Neural progenitor cell (in vitro differentiated cells): ENCODE measurements at regions not wholly inside any gene's neighbourhood (a gene's known extent, or its start where the extent isn't known, plus 50 kb on each side); places are given as distances from the start of the nearest gene placed in this dataset.

Source experiments
- DNase-seq: peaks from one replicate; pipeline ENCODE4 v3.0.0-alpha.2; 2016; ENCODE audit warnings: low spot score
- H2AFZ ChIP-seq: fragments of 200-600 bp; sonication (generic); replicated peaks from 2 replicates; pipeline ENCODE4 v1.6.1; 2016; ENCODE audit warnings: antibody characterized with exemption
- H3F3A ChIP-seq: fragments of 200-600 bp; sonication (generic); 2 replicates; pipeline ENCODE4 v1.6.1; 2016; ENCODE audit warnings: antibody characterized with exemption, low read depth
- H3K27ac ChIP-seq: fragments of 200-600 bp; sonication (generic); 2 replicates; pipeline ENCODE4 v1.5.1; 2016; ENCODE audit warnings: mild to moderate bottlenecking
- H3K27me3 ChIP-seq: fragments of 200-600 bp; sonication (generic); 2 replicates; pipeline ENCODE4 v1.6.1; 2016; ENCODE audit warnings: mild to moderate bottlenecking, moderate library complexity
- H3K36me3 ChIP-seq: fragments of 200-600 bp; sonication (generic); 2 replicates; pipeline ENCODE4 v1.5.1; 2016
- H3K4me1 ChIP-seq: fragments of 200-600 bp; sonication (generic); 2 replicates; pipeline ENCODE4 v1.6.1; 2016; ENCODE audit warnings: mixed run types
- H3K4me2 ChIP-seq: fragments of 200-600 bp; sonication (generic); 2 replicates; pipeline ENCODE4 v1.6.1; 2016
- H3K4me3 ChIP-seq: fragments of 200-600 bp; sonication (generic); 2 replicates; pipeline ENCODE4 v1.5.1; 2016
- H3K79me2 ChIP-seq: fragments of 200-600 bp; sonication (generic); 2 replicates; pipeline ENCODE4 v1.6.1; 2016; ENCODE audit warnings: low read depth
- H3K9ac ChIP-seq: fragments of 200-600 bp; sonication (generic); 2 replicates; pipeline ENCODE4 v1.6.1; 2016
- H3K9me3 ChIP-seq: fragments of 200-600 bp; sonication (generic); 2 replicates; pipeline ENCODE4 v1.5.1; 2016; ENCODE audit warnings: low read depth
- H4K20me1 ChIP-seq: fragments of 200-600 bp; sonication (generic); 2 replicates; pipeline ENCODE4 v1.6.1; 2016; ENCODE audit warnings: low read depth
- H3K27ac Mint-ChIP-seq: 3 replicates; pipeline ENCODE4 v1.8.0; 2021; ENCODE audit warnings: mixed read lengths
- H3K27me3 Mint-ChIP-seq: 2 replicates; pipeline ENCODE4 v1.8.0; 2022; ENCODE audit warnings: low read depth, mild to moderate bottlenecking, inconsistent platforms, moderate library complexity, mixed read lengths; ENCODE audit not compliant: insufficient read depth
- H3K36me3 Mint-ChIP-seq: 3 replicates; pipeline ENCODE4 v1.8.0; 2021; ENCODE audit warnings: mixed read lengths
- H3K4me1 Mint-ChIP-seq: 3 replicates; pipeline ENCODE4 v1.8.0; 2021; ENCODE audit warnings: mixed read lengths
- H3K4me3 Mint-ChIP-seq: 3 replicates; pipeline ENCODE4 v1.8.0; 2021; ENCODE audit warnings: mild to moderate bottlenecking, moderate library complexity, mixed read lengths
- H3K9me3 Mint-ChIP-seq: 3 replicates; pipeline ENCODE4 v1.8.0; 2020; ENCODE audit warnings: mixed read lengths
- CTCF ChIP-seq: fragments of 200-600 bp; sonication (generic); IDR thresholded peaks from 2 replicates; pipeline ENCODE4 v1.5.1; 2017; ENCODE audit warnings: antibody characterized with exemption, mild to moderate bottlenecking
- EZH2 ChIP-seq: fragments of 200-600 bp; sonication (generic); IDR thresholded peaks from 2 replicates; pipeline ENCODE4 v1.6.1; 2017; ENCODE audit warnings: antibody characterized with exemption, mild to moderate bottlenecking, moderate library complexity
- EZH2phosphoT487 ChIP-seq: fragments of 200-600 bp; sonication (generic); IDR thresholded peaks from 2 replicates; pipeline ENCODE4 v1.6.1; 2017; ENCODE audit warnings: antibody characterized with exemption

GRCh38 chr6:22413681-22414311, 117.0 kb upstream of the PRL start:
- H2AFZ ChIP-seq, result no peak overlapping the region
- no peaks in the 10 kb centered on the region for H3F3A ChIP-seq
- no peaks in the 10 kb centered on the region for H3K36me3 ChIP-seq
- H4K20me1 ChIP-seq, result no peaks in the 10 kb centered on the region
- H3K4me1 ChIP-seq, result no peaks in the 10 kb centered on the region
- H3K4me3 ChIP-seq, result no peak overlapping the region
- H3K4me3 Mint-ChIP-seq, result no peak overlapping the region
- peaks cover 5% of the 10 kb centered on the region for H3K36me3 Mint-ChIP-seq
- H3K9me3 Mint-ChIP-seq, result peaks cover 16% of the 10 kb centered on the region
- no peak overlapping the region for H3K4me2 ChIP-seq
- H3K27me3 ChIP-seq, result no peaks in the 10 kb centered on the region
- H3K9ac ChIP-seq, result no peak overlapping the region
- H3K9me3 ChIP-seq, result no peaks in the 10 kb centered on the region
- no peak overlapping the region for H3K27ac Mint-ChIP-seq
- peaks cover 2% of the 10 kb centered on the region for H3K27me3 Mint-ChIP-seq
- TF ChIP-seq CTCF, result no peak
- TF ChIP-seq EZH2phosphoT487, result no peak
- TF ChIP-seq EZH2, result no peak
- H3K27ac ChIP-seq, result no peak overlapping the region
- DNase-seq, result no peak
- H3K4me1 Mint-ChIP-seq, result no peaks in the 10 kb centered on the region
- H3K79me2 ChIP-seq, result no peaks in the 10 kb centered on the region

GRCh38 chr6:22418714-22419113, 121.9 kb upstream of the PRL start:
- Mint-ChIP-seq H3K36me3 (peaks cover 2% of the 10 kb centered on the region), H3K4me3 (no peak overlapping the region)

GRCh38 chr6:22421198-22421597, 124.4 kb upstream of the PRL start:
- H3K4me2 ChIP-seq, result no peak overlapping the region
- H4K20me1 ChIP-seq, result no peaks in the 10 kb centered on the region
- H3K4me3 ChIP-seq, result no peak overlapping the region
- H3K36me3 ChIP-seq, result no peaks in the 10 kb centered on the region
- no peak overlapping the region for H3K4me3 Mint-ChIP-seq
- no peaks in the 10 kb centered on the region for H3K9me3 ChIP-seq
- H3K27me3 ChIP-seq, result no peaks in the 10 kb centered on the region
- no peak overlapping the region for H3K27ac Mint-ChIP-seq
- no peak overlapping the region for H3K27ac ChIP-seq
- H3K4me1 ChIP-seq, result peaks cover 6% of the 10 kb centered on the region
- no peaks in the 10 kb centered on the region for H3K79me2 ChIP-seq
- no peak for TF ChIP-seq EZH2
- TF ChIP-seq CTCF, result no peak
- no peak for TF ChIP-seq EZH2phosphoT487
- peaks cover 2% of the 10 kb centered on the region for H3K27me3 Mint-ChIP-seq
- H2AFZ ChIP-seq, result no peak overlapping the region
- peaks cover 2% of the 10 kb centered on the region for H3K36me3 Mint-ChIP-seq
- H3K9ac ChIP-seq, result no peak overlapping the region
- H3F3A ChIP-seq, result no peaks in the 10 kb centered on the region
- H3K9me3 Mint-ChIP-seq, result peaks cover 31% of the 10 kb centered on the region
- no peak for DNase-seq
- H3K4me1 Mint-ChIP-seq, result no peaks in the 10 kb centered on the region

More at GRCh38 chr6:22418714-22419113, 121.9 kb upstream of the PRL start:
- Histone ChIP-seq H3K4me1 (no peaks in the 10 kb centered on the region), H3K4me3 (no peak overlapping the region), H3K79me2 (no peaks in the 10 kb centered on the region), H3F3A (no peaks in the 10 kb centered on the region), H3K27ac (no peak overlapping the region), H3K36me3 (no peaks in the 10 kb centered on the region), H3K9ac (no peak overlapping the region), H3K9me3 (no peaks in the 10 kb centered on the region), H3K4me2 (no peak overlapping the region), H4K20me1 (no peaks in the 10 kb centered on the region), H3K27me3 (no peaks in the 10 kb centered on the region), H2AFZ (no peak overlapping the region)
- TF ChIP-seq EZH2, result no peak
- TF ChIP-seq CTCF, result no peak
- TF ChIP-seq EZH2phosphoT487, result no peak
- Mint-ChIP-seq H3K4me1 (no peaks in the 10 kb centered on the region), H3K27me3 (peaks cover 2% of the 10 kb centered on the region), H3K27ac (no peak overlapping the region), H3K9me3 (peaks cover 31% of the 10 kb centered on the region)
- DNase-seq, result no peak
